WTC11 (cell line): ENCODE measurements at regions not wholly inside any gene's neighbourhood (a gene's known extent, or its start where the extent isn't known, plus 50 kb on each side); places are given as distances from the start of the nearest gene placed in this dataset.

ENCODE experiments used
- ATAC-seq: fragments of 200-7000 bp; cut with Tn5 transposase; 2 replicates; pipeline ENCODE4 v1.10.0; 2021; ENCODE audit warnings: mild to moderate bottlenecking, moderate library complexity
- CTCF ChIA-PET: fragments of 300-600 bp; sonication (Branson Sonifier 250); formaldehyde crosslinking; loops from one replicate; lab custom pipeline; 2021; ENCODE audit warnings: antibody characterized with exemption; lab: Charles Lee
- POLR2A ChIA-PET: fragments of 350-600 bp; sonication (Branson Sonifier 250); formaldehyde crosslinking; loops from one replicate; lab custom pipeline; 2021; ENCODE audit warnings: antibody characterized with exemption; lab: Charles Lee
- DNase-seq: peaks from one replicate; pipeline ENCODE4 v3.0.0; 2021; ENCODE audit warnings: low spot score
- H3K27ac Mint-ChIP-seq: 2 replicates; pipeline ENCODE4 v1.8.0; 2021; ENCODE audit warnings: mixed read lengths
- H3K27me3 Mint-ChIP-seq: 2 replicates; pipeline ENCODE4 v1.8.0; 2021; ENCODE audit warnings: low read depth, mild to moderate bottlenecking, moderate library complexity, mixed read lengths
- H3K36me3 Mint-ChIP-seq: 2 replicates; pipeline ENCODE4 v1.8.0; 2021; ENCODE audit warnings: mixed read lengths
- H3K4me1 Mint-ChIP-seq: 2 replicates; pipeline ENCODE4 v1.8.0; 2022; ENCODE audit warnings: mixed read lengths
- H3K4me3 Mint-ChIP-seq: 2 replicates; pipeline ENCODE4 v1.8.0; 2021; ENCODE audit warnings: mild to moderate bottlenecking, moderate library complexity, mixed read lengths
- H3K9me3 Mint-ChIP-seq: 2 replicates; pipeline ENCODE4 v1.8.0; 2021; ENCODE audit warnings: mixed read lengths
- ARID4B ChIP-seq: sonication (generic); formaldehyde crosslinking; IDR thresholded peaks from 2 replicates; pipeline ENCODE4 v1.8.0; 2023; ENCODE audit warnings: missing genetic modification reagents, mild to moderate bottlenecking, borderline replicate concordance
- ATF1 ChIP-seq: sonication (generic); formaldehyde crosslinking; IDR thresholded peaks from 2 replicates; pipeline ENCODE4 v1.8.1; 2023; ENCODE audit warnings: mild to moderate bottlenecking, moderate library complexity, missing genetic modification reagents
- ATF3 ChIP-seq: sonication (generic); formaldehyde crosslinking; conservative IDR thresholded peaks from 2 replicates; pipeline ENCODE4 v1.8.1; 2022; ENCODE audit warnings: mild to moderate bottlenecking, missing genetic modification reagents
- CDX4 ChIP-seq: fragments of 250-450 bp; sonication (Bioruptor Pico); IDR thresholded peaks from 2 replicates; pipeline ENCODE4 v1.9.0; 2021; ENCODE audit warnings: moderate library complexity, mild to moderate bottlenecking, inconsistent platforms, borderline replicate concordance
- CREM ChIP-seq: sonication (generic); formaldehyde crosslinking; IDR thresholded peaks from 2 replicates; pipeline ENCODE4 v1.8.1; 2022; ENCODE audit warnings: mild to moderate bottlenecking, missing genetic modification reagents, moderate library complexity
- EMX1 ChIP-seq: fragments of 250-450 bp; sonication (Bioruptor Pico); IDR thresholded peaks from 2 replicates; pipeline ENCODE4 v1.8.0; 2021; ENCODE audit warnings: mild to moderate bottlenecking
- ESRRA ChIP-seq: sonication (generic); formaldehyde crosslinking; IDR thresholded peaks from 2 replicates; pipeline ENCODE4 v1.8.1; 2022; ENCODE audit warnings: mild to moderate bottlenecking, missing genetic modification reagents, borderline replicate concordance
- FOXP4 ChIP-seq: sonication (generic); formaldehyde crosslinking; IDR thresholded peaks from 2 replicates; pipeline ENCODE4 v1.8.0; 2022; ENCODE audit warnings: mild to moderate bottlenecking, missing genetic modification reagents
- GABPB1 ChIP-seq: sonication (generic); formaldehyde crosslinking; IDR thresholded peaks from 2 replicates; pipeline ENCODE4 v1.8.1; 2023; ENCODE audit warnings: mild to moderate bottlenecking, missing genetic modification reagents
- IRF2 ChIP-seq: sonication (generic); formaldehyde crosslinking; IDR thresholded peaks from 2 replicates; pipeline ENCODE4 v1.8.0; 2022; ENCODE audit warnings: low read depth, missing genetic modification reagents, borderline replicate concordance
- JAZF1 ChIP-seq: fragments of 250-450 bp; sonication (Bioruptor Pico); IDR thresholded peaks from 2 replicates; pipeline ENCODE4 v1.9.0; 2021; ENCODE audit warnings: moderate library complexity, mild to moderate bottlenecking, inconsistent platforms
- NFYB ChIP-seq: sonication (generic); formaldehyde crosslinking; conservative IDR thresholded peaks from 2 replicates; pipeline ENCODE4 v1.8.0; 2022; ENCODE audit warnings: low read depth, missing genetic modification reagents
- NR2C2 ChIP-seq: sonication (generic); formaldehyde crosslinking; IDR thresholded peaks from 2 replicates; pipeline ENCODE4 v1.8.0; 2022; ENCODE audit warnings: mild to moderate bottlenecking, missing genetic modification reagents
- OVOL2 ChIP-seq: fragments of 250-450 bp; sonication (Bioruptor Pico); IDR thresholded peaks from 2 replicates; pipeline ENCODE4 v1.9.0; 2021; ENCODE audit warnings: mild to moderate bottlenecking, borderline replicate concordance
- SOX15 ChIP-seq: fragments of 250-450 bp; sonication (Bioruptor Pico); IDR thresholded peaks from 2 replicates; pipeline ENCODE4 v1.9.0; 2021; ENCODE audit warnings: mild to moderate bottlenecking
- TP53 ChIP-seq: sonication (generic); formaldehyde crosslinking; IDR thresholded peaks from 2 replicates; pipeline ENCODE4 v1.8.1; 2023; ENCODE audit warnings: mild to moderate bottlenecking, missing genetic modification reagents
- USF1 ChIP-seq: sonication (generic); formaldehyde crosslinking; IDR thresholded peaks from 2 replicates; pipeline ENCODE4 v1.8.0; 2022; ENCODE audit warnings: mild to moderate bottlenecking, missing genetic modification reagents
- USF2 ChIP-seq: sonication (generic); formaldehyde crosslinking; IDR thresholded peaks from 2 replicates; pipeline ENCODE4 v1.8.1; 2023; ENCODE audit warnings: mild to moderate bottlenecking, missing genetic modification reagents, moderate library complexity
- ZBTB21 ChIP-seq: sonication (generic); formaldehyde crosslinking; IDR thresholded peaks from 2 replicates; pipeline ENCODE4 v1.8.1; 2023; ENCODE audit warnings: mild to moderate bottlenecking, missing genetic modification reagents, borderline replicate concordance
- ZNF232 ChIP-seq: sonication (generic); formaldehyde crosslinking; IDR thresholded peaks from 2 replicates; pipeline ENCODE4 v1.8.0; 2022; ENCODE audit warnings: mild to moderate bottlenecking, missing genetic modification reagents
- ZNF416 ChIP-seq: fragments of 250-450 bp; sonication (Bioruptor Pico); IDR thresholded peaks from 2 replicates; pipeline ENCODE4 v1.9.0; 2021; ENCODE audit warnings: mild to moderate bottlenecking, inconsistent platforms
- ZNF425 ChIP-seq: fragments of 250-450 bp; sonication (Bioruptor Pico); conservative IDR thresholded peaks from 2 replicates; pipeline ENCODE4 v1.9.0; 2021; ENCODE audit warnings: mild to moderate bottlenecking

- TF ChIP-seq GABPB1 (CRISPR knock-in tag), result no peak
- no peak for TF ChIP-seq ATF3 (CRISPR knock-in tag)
- no peak for TF ChIP-seq USF1 (CRISPR knock-in tag)
- TF ChIP-seq TP53, result no peak
- no peak for TF ChIP-seq ZNF232 (CRISPR knock-in tag)
- no peak for TF ChIP-seq SOX15 (CRISPR knock-in tag)
- no peak for TF ChIP-seq NR2C2 (CRISPR knock-in tag)
- ATAC-seq (no peak), DNase-seq (no peak)
- peaks cover 9% of the 10 kb centered on the region for H3K36me3 Mint-ChIP-seq
- ChIA-PET CTCF (no interaction called here), POLR2A (no interaction called here)
- no peak overlapping the region for H3K4me3 Mint-ChIP-seq
- H3K4me1 Mint-ChIP-seq, result peaks cover 19% of the 10 kb centered on the region
- no peak overlapping the region for H3K27ac Mint-ChIP-seq
- no peaks in the 10 kb centered on the region for H3K27me3 Mint-ChIP-seq
- H3K9me3 Mint-ChIP-seq, result peaks cover 25% of the 10 kb centered on the region
Measured at GRCh38 chr4:124803026-124803425, 90.5 kb upstream of the ANKRD50 start.

- DNase-seq, result no peak
- ChIA-PET CTCF (no interaction called here), POLR2A (no interaction called here)
- ATAC-seq, result no peak
- H3K4me3 Mint-ChIP-seq, result no peak overlapping the region
- H3K27ac Mint-ChIP-seq, result no peak overlapping the region
- no peaks in the 10 kb centered on the region for H3K4me1 Mint-ChIP-seq
- H3K36me3 Mint-ChIP-seq, result peaks cover 2% of the 10 kb centered on the region; the same call in 1 of the 2 replicates
- no peak for TF ChIP-seq USF2 (CRISPR knock-in tag)
- TF ChIP-seq ATF1, result no peak
- TF ChIP-seq CDX4 (CRISPR knock-in tag), result no peak
- no peak for TF ChIP-seq NFYB (CRISPR knock-in tag)
- no peak for TF ChIP-seq IRF2 (CRISPR knock-in tag)
- TF ChIP-seq EMX1 (CRISPR knock-in tag), result no peak
- TF ChIP-seq ESRRA, result no peak
- TF ChIP-seq ZBTB21 (CRISPR knock-in tag), result no peak
- TF ChIP-seq CREM (CRISPR knock-in tag), result no peak
- TF ChIP-seq ZNF416 (CRISPR knock-in tag), result no peak
- peaks cover 17% of the 10 kb centered on the region for H3K9me3 Mint-ChIP-seq
- H3K27me3 Mint-ChIP-seq, result no peaks in the 10 kb centered on the region
Measured at GRCh38 chr4:124797223-124797622, 84.7 kb upstream of the ANKRD50 start.

GRCh38 chr4:124790471-124790870 lies 77.9 kb upstream of the ANKRD50 start:
- H3K9me3 Mint-ChIP-seq, result peaks cover 8% of the 10 kb centered on the region
- H3K36me3 Mint-ChIP-seq, result no peaks in the 10 kb centered on the region
- no peak for ATAC-seq
- H3K27ac Mint-ChIP-seq, result no peak overlapping the region
- POLR2A ChIA-PET, result no interaction called here
- H3K4me1 Mint-ChIP-seq, result peaks cover 14% of the 10 kb centered on the region
- H3K27me3 Mint-ChIP-seq, result no peaks in the 10 kb centered on the region
- CTCF ChIA-PET, result no interaction called here
- no peak for DNase-seq
- H3K4me3 Mint-ChIP-seq, result no peak overlapping the region
- TF ChIP-seq JAZF1 (CRISPR knock-in tag) (no peak), FOXP4 (CRISPR knock-in tag) (no peak), OVOL2 (no peak), CREM (CRISPR knock-in tag) (no peak), ZNF425 (no peak), ARID4B (no peak)
